Caki2 (cell line): ENCODE measurements at regions not wholly inside any gene's neighbourhood (a gene's known extent, or its start where the extent isn't known, plus 50 kb on each side); places are given as distances from the start of the nearest gene placed in this dataset.

ENCODE experiments used
- DNase-seq: peaks from one replicate; pipeline ENCODE4 v3.0.0-alpha.2; 2015; ENCODE audit warnings: low read depth
- in situ Hi-C: cut with HindIII; loops from 2 replicates; pipeline ENCODE4 v1.10.0; 2016; ENCODE audit warnings: low sequenced_read_pairs, low pct_unique_long_range_greater_than_20kb, mixed read lengths

- in situ Hi-C loops = no loop called here
- no peak for DNase-seq
These were observed 89.9 kb upstream of the GLIS3 start for GRCh38 chr9:4389755-4390154.

DNA sequence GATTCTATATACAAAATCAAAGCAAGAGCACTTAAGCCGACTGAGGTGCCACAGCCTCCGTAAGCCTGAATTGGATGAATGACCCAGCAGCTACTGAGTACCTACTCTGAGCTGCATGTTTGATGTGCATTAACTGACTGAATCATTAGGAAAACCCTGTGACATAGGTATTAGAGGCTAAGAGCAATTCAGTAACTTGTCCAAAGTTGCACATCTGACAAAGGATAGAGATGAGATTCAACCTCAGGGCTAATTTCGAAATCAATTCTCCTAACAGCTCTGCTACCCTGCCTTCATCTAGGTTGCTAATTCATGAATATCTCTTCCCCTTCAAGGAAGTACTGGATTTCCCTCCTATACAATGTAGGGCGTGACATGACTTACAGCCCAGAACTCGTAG is 89.1 kb upstream of the GLIS3 start:
- in situ Hi-C loops = no loop called here
- DNase-seq = no peak

DNA sequence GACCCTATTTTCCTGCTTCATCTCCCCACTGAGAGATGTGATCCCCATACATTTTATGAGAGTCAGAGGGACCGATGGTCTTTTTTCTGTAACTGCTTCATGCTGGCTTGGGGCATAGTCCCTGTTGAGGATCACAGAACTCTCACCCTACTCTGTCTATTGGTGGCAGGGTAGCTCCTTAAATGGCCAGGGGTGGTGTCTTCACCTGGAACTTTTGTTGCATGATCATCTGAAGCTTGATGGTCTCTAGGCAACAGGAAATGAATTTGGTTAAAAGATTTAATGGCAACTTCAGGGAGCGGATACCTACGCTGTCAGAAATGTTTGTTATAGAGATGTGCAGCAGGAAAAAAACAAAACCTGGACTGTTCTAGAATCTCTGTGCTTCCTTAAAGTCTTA is 87.0 kb upstream of the GLIS3 start:
- in situ Hi-C loops = no loop called here
- no peak for DNase-seq

GRCh38 chr9:4384750-4385149 is 84.9 kb upstream of the GLIS3 start:
- in situ Hi-C loops = no loop called here
- DNase-seq = no peak

- DNase-seq = peak; percentile 14
- in situ Hi-C loops = no loop called here
These were observed 83.0 kb upstream of the GLIS3 start for GRCh38 chr9:4382722-4383317.

GRCh38 chr9:4381744-4382143 is 81.9 kb upstream of the GLIS3 start:
- DNase-seq = no peak
- in situ Hi-C loops = no loop called here

DNA sequence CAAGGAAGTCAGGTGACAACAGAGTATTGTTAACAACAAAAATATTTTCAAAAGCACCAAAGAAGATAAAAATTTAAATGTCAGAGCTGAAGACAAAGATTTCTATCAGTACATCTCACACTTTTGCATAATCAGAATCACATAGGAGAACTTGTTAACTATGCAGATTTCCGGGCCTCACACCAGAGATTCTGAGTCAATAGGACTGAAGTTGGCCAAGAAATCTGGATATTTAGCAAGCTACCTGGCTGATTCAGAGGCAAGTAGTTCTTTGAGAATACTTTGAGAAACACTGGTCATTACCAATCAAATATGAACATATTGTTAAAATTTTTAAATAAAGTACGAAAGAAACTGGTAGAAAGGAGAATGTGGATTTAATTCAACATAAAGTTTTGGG is 80.5 kb upstream of the GLIS3 start:
- DNase-seq = no peak
- in situ Hi-C loops = no loop called here

GRCh38 chr9:4375424-4376200 is 75.7 kb upstream of the GLIS3 start:
- peak; percentile 8 for DNase-seq

DNA sequence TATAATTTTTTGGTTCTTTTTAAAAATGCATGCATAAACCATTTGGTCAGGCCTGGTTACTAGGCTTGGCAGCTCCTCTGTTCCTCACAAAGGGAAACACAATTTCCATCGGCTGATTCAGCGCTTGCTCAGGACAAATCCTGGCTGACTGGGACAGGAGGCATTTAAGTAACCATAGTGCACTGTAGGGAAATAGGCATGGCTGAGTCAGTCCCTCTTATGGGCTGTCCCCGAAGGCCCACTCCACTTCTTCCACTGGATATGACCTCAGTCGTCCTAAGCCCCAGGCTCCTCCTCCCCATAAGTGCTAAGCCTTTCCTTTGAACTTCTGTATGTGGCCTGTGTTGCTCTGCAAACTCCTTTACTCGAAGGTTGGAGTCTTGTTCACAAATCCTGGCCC is 71.2 kb upstream of the GLIS3 start:
- in situ Hi-C loops = no loop called here
- DNase-seq = peak; percentile 10

More at GRCh38 chr9:4375424-4376200, 75.7 kb upstream of the GLIS3 start:
- in situ Hi-C loops = no loop called here

- DNase-seq = no peak
- in situ Hi-C loops = no loop called here
These were observed 70.6 kb upstream of the GLIS3 start for GRCh38 chr9:4370501-4370900.

GRCh38 chr9:4366591-4367330 is 66.9 kb upstream of the GLIS3 start:
- in situ Hi-C loops = no loop called here
- peak; percentile 37 for DNase-seq

- in situ Hi-C loops = no loop called here
- no peak for DNase-seq
These were observed 65.2 kb upstream of the GLIS3 start for GRCh38 chr9:4365055-4365454.

- DNase-seq = no peak
- in situ Hi-C loops = no loop called here
These were observed 62.4 kb upstream of the GLIS3 start for GRCh38 chr9:4362281-4362680.

GRCh38 chr9:4359016-4359415 is 59.1 kb upstream of the GLIS3 start:
- DNase-seq = no peak
- in situ Hi-C loops = no loop called here

DNA sequence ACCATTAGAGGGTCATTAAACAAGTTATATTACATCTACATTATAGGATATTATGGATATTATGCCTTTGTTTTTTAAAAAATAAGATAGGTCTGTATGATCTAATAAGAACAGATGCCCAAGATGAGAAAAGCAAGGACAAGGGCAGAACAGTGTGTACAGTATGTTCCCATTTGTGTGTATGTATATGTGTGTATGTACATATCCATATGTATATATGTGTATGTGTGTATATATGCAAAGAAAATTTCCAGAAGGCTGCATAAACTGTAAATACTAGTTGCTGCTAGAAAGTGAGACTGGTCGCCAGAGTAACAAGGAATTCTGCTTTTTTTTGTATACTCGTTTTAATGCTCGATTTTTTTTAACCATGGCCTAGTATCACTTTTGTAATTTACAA is 58.1 kb upstream of the GLIS3 start:
- in situ Hi-C loops = no loop called here
- no peak for DNase-seq

DNA sequence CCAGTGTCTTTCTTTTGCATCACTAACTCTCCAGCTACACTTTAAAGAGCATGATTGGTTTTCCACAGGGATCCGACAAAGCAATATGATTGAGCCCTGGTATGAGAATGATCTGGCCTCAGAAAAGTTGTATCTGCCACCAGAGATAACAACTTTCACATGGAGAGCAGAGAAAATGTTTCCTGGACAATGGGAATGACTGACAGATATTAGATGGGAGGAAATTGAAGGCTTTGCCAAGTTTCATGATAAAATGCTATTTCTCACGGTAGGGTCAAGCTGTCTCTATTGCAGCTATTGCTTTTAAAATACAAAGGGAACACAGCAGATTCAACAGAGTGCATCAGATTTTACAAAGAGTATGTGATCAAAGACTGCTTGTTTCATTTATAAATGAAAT is 56.4 kb upstream of the GLIS3 start:
- no peak for DNase-seq
- in situ Hi-C loops = no loop called here

DNA sequence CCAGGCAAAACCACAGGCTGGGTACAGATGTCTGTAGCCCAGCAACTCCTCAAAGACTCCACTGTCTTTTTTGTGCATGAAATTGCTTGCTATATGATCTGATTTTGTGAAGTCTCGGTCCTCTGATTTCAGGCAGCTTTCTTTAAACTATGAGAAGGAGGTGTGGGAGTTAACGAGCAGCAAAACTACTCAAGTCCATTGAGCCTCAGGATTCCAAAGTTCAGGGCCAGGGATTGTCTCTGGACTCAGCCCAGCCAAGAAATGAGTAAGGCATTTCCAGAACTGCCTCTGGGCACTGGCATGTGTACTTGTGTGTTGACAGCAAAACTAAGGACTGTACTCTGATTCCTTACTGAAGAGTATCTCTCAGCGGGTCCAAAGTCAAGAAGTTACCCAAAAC is 53.4 kb upstream of the GLIS3 start:
- in situ Hi-C loops = no loop called here

DNA sequence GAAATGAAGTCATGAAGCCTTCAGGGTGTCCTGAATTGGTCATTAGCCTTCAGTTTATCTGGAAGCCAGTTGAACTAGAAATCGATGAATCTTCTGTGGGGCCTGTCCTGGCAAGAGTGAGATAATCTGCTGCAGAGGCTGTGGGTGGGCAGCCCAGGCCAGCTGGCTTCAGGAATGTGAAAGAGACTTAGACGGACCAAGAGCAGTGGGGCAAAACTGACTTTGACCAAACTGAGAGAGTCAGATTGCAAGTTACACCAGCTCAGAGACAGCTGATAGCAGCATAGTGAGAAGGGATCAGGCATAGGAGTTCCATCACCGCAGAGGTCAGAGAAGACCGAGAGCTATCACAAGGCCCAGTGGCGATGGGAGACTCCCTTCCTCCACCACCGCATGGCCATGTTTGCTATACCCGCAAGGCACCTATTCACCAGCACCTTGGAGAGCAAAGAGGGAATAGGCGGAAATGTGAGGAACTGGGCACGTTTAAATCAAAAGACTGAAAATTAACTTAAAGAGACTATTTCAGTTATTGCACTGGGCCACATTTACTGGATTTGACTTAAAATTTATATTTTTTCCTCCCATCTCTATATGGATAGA is 50.0 kb upstream of the GLIS3 start:
- in situ Hi-C loops = no loop called here

More for the DNA sequence above, 53.4 kb upstream of the GLIS3 start:
- DNase-seq = no peak

More for the DNA sequence above, 50.0 kb upstream of the GLIS3 start:
- no peak for DNase-seq
